ENCODE measurements at regions not wholly inside any gene's neighbourhood (a gene's known extent, or its start where the extent isn't known, plus 50 kb on each side); places are given as distances from the start of the nearest gene placed in this dataset.

GRCh38 chr10:71021402-71021801 is 133.0 kb upstream of the PCBD1 start:
- Histone ChIP-seq H3K27ac (ENCODE audit: low read depth in 1 of 2, low read length in 2 of 2) (no peak overlapping the region), H3K9me3 (ENCODE audit: control insufficient read depth in 1 of 2, insufficient read depth in 1 of 2, low read length in 2 of 2) (peaks cover 0 to 3% of the 10 kb centered on the region in 2 experiments), H3K36me3 (ENCODE audit: insufficient read depth, low read length) (no peaks in the 10 kb centered on the region), H3K4me3 (ENCODE audit: low read length) (no peak overlapping the region), H3K27me3 (ENCODE audit: control insufficient read depth in 1 of 2, insufficient read depth in 2 of 2, low read length in 2 of 2) (peaks cover 0 to 3% of the 10 kb centered on the region in 2 experiments), H3K4me1 (ENCODE audit: insufficient read depth, low read length) (no peaks in the 10 kb centered on the region)
- intact Hi-C loops (cut with DNase I, micrococcal nuclease): no loop called here
- Mint-ChIP-seq H3K9me3 (no peaks in the 10 kb centered on the region), H3K27ac (no peak overlapping the region), H3K4me1 (ENCODE audit: low read depth) (no peaks in the 10 kb centered on the region), H3K27me3 (peaks cover 13% of the 10 kb centered on the region), H3K36me3 (ENCODE audit: low read depth) (no peaks in the 10 kb centered on the region), H3K4me3 (no peak overlapping the region)
- DNase-seq: no peak
- CTCF ChIA-PET: no interaction called here
- no peak for ATAC-seq (ENCODE audit: poor library complexity)
- POLR2A ChIA-PET: no interaction called here
- TF ChIP-seq CTCF (IDR thresholded peaks at IDR 0.05): no peak

GRCh38 chr10:71023704-71024283 is 135.4 kb upstream of the PCBD1 start:
- Histone ChIP-seq H3K4me1 (ENCODE audit: insufficient read depth, low read length) (no peaks in the 10 kb centered on the region), H3K27me3 (ENCODE audit: control insufficient read depth in 1 of 2, insufficient read depth in 2 of 2, low read length in 2 of 2) (peaks cover 0 to 3% of the 10 kb centered on the region in 2 experiments), H3K27ac (ENCODE audit: low read depth in 1 of 2, low read length in 2 of 2) (no peak overlapping the region), H3K4me3 (ENCODE audit: low read length) (no peak overlapping the region), H3K36me3 (ENCODE audit: insufficient read depth, low read length) (no peaks in the 10 kb centered on the region), H3K9me3 (ENCODE audit: control insufficient read depth in 1 of 2, insufficient read depth in 1 of 2, low read length in 2 of 2) (peaks cover 0 to 3% of the 10 kb centered on the region in 2 experiments)
- intact Hi-C loops (cut with DNase I, micrococcal nuclease): no loop called here
- ChIA-PET CTCF (no interaction called here), POLR2A (no interaction called here)
- no peaks in the 10 kb centered on the region for H3K4me1 Mint-ChIP-seq (ENCODE audit: low read depth)
- DNase-seq (no peak), ATAC-seq (ENCODE audit: poor library complexity) (no peak)
- H3K27me3 Mint-ChIP-seq: peaks cover 18% of the 10 kb centered on the region
- H3K9me3 Mint-ChIP-seq: no peaks in the 10 kb centered on the region
- H3K4me3 Mint-ChIP-seq: no peak overlapping the region
- no peak for TF ChIP-seq CTCF (IDR thresholded peaks at IDR 0.05)
- H3K27ac Mint-ChIP-seq: no peak overlapping the region
- no peaks in the 10 kb centered on the region for H3K36me3 Mint-ChIP-seq (ENCODE audit: low read depth)

GRCh38 chr10:71024490-71024889 is 136.1 kb upstream of the PCBD1 start:
- Mint-ChIP-seq H3K4me3 (no peak overlapping the region), H3K27me3 (peaks cover 18% of the 10 kb centered on the region), H3K9me3 (no peaks in the 10 kb centered on the region), H3K27ac (no peak overlapping the region), H3K4me1 (ENCODE audit: low read depth) (no peaks in the 10 kb centered on the region), H3K36me3 (ENCODE audit: low read depth) (no peaks in the 10 kb centered on the region)
- Histone ChIP-seq H3K4me3 (ENCODE audit: low read length) (no peak overlapping the region), H3K27me3 (ENCODE audit: control insufficient read depth in 1 of 2, insufficient read depth in 2 of 2, low read length in 2 of 2) (peaks cover 0 to 3% of the 10 kb centered on the region in 2 experiments), H3K4me1 (ENCODE audit: insufficient read depth, low read length) (no peaks in the 10 kb centered on the region), H3K36me3 (ENCODE audit: insufficient read depth, low read length) (no peaks in the 10 kb centered on the region), H3K27ac (ENCODE audit: low read depth in 1 of 2, low read length in 2 of 2) (no peak overlapping the region), H3K9me3 (ENCODE audit: control insufficient read depth in 1 of 2, insufficient read depth in 1 of 2, low read length in 2 of 2) (peaks cover 0 to 3% of the 10 kb centered on the region in 2 experiments)
- DNase-seq (no peak), ATAC-seq (ENCODE audit: poor library complexity) (no peak)
- POLR2A ChIA-PET: no interaction called here
- intact Hi-C loops (cut with DNase I, micrococcal nuclease): no loop called here
- TF ChIP-seq CTCF (IDR thresholded peaks at IDR 0.05): no peak
- CTCF ChIA-PET: no interaction called here

Data from CD4-positive, alpha-beta T cell (primary cell).